Fibroblast of lung (primary cell): ENCODE measurements at regions not wholly inside any gene's neighbourhood (a gene's known extent, or its start where the extent isn't known, plus 50 kb on each side); places are given as distances from the start of the nearest gene placed in this dataset.

ENCODE experiments used
- CTCF ChIP-seq, 2 donors: IDR thresholded peaks in 1 of 2; conservative IDR thresholded peaks in 1 of 2; 1 replicate in 1 of 2; 2 replicates in 1 of 2; pipeline ENCODE4 v1.5.1; 2011 to 2012; ENCODE audit warnings: low read length in 2 of 2, control low read depth in 1 of 2, inconsistent platforms in 1 of 2, low read depth in 1 of 2, mild to moderate bottlenecking in 1 of 2
- EZH2 ChIP-seq: IDR thresholded peaks from 2 replicates; pipeline ENCODE4 v1.5.1; 2012; ENCODE audit warnings: low read length, control low read depth, mild to moderate bottlenecking; ENCODE audit errors: missing control alignments

GRCh38 chr12:92530706-92531105 is 172.1 kb upstream of the PLEKHG7 start:
- no peak for TF ChIP-seq CTCF (conservative IDR thresholded peaks at IDR 0.05 in 1 of 2, IDR thresholded peaks at IDR 0.05 in 1 of 2; ENCODE audit: low read depth in 1 of 2, low read length in 2 of 2)
- TF ChIP-seq EZH2, result no peak
